ENCODE measurements at regions not wholly inside any gene's neighbourhood (a gene's known extent, or its start where the extent isn't known, plus 50 kb on each side); places are given as distances from the start of the nearest gene placed in this dataset.
A peak's percentile ranks its signal among the peaks of the same experiment; 100 is the strongest.
"Not testable (repeated sequence)": the region's sequence is repeated elsewhere in the genome, so short reads cannot be mapped to it uniquely, and the experiment has no call there.

DNA sequence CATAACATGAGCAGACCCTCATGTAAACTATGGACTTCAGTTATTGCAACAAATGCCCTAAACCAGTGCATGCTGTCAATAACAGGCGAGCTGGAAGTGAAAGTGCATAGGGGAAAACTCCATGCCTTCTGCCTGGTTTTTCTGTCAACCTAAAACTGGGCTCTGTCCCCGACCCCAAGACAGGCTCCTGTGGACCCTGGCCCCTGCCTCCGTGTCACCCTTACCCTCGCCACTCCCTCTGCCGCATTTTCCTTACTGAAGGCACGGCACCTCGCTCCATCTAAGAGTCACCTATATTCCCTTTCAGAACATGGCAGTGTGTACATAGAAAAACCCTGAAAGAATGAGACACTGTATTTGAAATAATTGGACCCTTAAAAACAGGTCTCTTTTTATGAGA lies 151.3 kb downstream of the SHANK2 start:
- no peak for DNase-seq (ENCODE audit: low spot score)

- DNase-seq (ENCODE audit: low spot score) = no peak
Observed at GRCh38 chr11:71098776-71099175, 153.6 kb downstream of the SHANK2 start.

- no peak for DNase-seq (ENCODE audit: low spot score)
Observed at GRCh38 chr11:71097506-71098240, 154.7 kb downstream of the SHANK2 start.

GRCh38 chr11:71096751-71097388 lies 155.5 kb downstream of the SHANK2 start:
- no peak for DNase-seq (ENCODE audit: low spot score)

DNA sequence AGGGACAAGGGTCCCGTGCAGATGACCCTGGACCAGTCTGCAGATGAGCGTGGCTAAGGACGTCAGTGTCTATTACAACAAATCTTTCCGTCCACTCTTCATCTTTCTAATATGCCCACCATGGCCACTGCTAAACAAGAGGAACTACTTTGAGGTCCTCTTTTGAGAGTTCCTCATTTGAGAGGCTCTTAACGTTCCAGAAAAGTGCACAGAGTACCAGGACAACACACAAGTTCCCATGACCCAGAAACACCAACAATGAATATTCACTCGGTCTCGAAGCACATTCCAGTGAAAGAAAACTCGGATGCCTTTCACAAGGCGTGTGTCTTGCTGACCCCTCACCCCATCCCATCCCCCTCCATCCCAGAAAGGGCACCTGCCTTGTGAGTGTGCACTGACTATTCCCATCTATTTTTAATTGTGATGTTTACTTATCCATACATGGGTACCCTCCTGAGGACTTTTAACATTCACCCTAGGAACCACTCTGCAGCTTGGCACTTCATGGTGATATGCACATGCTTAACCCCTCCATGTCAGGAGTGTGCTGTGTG lies 157.0 kb downstream of the SHANK2 start:
- DNase-seq (ENCODE audit: low spot score) = no peak

DNA sequence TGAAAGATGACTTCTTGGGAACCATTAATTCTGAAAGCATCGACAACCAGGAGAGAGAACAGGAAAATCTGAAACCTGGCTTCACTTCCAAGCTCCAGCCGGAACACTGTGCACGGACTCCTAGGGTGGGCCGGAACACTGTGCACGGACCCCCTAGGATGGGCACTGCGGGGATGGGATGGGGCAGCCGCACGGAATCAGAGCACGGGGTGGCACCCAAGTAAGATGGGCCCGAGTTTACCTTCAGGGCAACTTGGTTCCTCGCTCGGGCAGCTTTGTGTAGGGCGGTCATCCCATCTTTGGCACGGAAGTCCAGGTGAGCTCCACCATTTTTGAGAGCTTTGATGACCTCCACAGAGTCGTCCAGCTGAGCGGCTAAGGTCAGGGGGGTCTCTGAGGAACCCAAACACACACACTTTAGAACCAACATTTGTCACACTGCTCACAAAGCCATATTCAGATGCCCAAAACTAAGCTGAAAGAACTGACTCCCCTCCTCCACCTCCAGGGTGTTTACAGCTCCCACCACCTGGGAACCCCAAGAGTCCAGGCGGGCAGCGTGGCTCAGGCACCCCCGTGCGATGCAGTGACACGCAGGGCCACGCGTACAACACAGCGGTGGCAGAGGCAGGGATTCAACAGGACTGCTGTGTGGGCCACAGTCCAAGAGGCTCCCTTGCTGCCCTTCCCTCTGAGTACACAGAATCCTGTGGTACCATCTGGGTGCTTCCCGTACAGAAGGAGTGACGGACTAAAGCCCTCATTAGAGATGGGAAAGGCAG lies 157.9 kb downstream of the SHANK2 start:
- DNase-seq (ENCODE audit: low spot score) = no peak

GRCh38 chr11:71093783-71094182 lies 158.6 kb downstream of the SHANK2 start:
- no peak for DNase-seq (ENCODE audit: low spot score)

DNA sequence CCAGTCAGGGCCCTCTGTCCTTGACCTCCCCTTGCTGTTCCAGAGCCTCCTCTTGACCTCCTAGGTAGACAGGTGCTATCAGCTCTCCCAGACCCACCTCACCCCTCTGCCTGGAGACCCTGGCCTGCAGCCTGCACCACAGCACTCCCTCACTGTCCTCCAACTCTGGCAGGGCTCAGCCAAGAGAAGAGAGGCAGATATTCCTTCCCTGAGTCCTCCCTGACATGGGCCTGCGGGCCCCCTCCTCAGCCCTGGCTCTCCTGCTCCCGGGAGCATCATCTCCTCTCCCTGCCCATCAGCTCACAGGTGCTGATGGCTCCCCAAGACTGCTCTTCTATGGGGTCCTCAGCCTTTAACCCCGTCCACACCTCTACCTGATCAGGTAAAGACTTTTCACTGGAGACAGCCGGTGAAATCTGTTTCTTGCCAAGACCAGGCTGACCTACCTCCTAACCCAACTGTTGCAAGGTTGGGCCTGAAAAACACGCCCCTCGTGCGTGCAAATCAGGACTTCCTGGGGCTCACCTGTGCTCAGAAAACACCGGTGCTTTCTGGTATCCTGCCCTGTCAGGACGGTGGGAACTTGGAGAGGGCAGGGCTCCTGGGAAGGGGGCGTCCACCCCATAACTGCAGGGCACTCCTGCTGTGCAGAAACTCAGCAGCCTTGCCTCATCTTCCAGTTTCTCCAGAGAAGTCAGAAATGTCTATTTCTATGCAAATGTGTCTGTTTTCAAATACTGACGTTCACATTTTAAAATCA lies 160.7 kb downstream of the SHANK2 start:
- no peak for DNase-seq (ENCODE audit: low spot score)

GRCh38 chr11:71089571-71089970 lies 162.8 kb downstream of the SHANK2 start:
- no peak for DNase-seq (ENCODE audit: low spot score)

DNA sequence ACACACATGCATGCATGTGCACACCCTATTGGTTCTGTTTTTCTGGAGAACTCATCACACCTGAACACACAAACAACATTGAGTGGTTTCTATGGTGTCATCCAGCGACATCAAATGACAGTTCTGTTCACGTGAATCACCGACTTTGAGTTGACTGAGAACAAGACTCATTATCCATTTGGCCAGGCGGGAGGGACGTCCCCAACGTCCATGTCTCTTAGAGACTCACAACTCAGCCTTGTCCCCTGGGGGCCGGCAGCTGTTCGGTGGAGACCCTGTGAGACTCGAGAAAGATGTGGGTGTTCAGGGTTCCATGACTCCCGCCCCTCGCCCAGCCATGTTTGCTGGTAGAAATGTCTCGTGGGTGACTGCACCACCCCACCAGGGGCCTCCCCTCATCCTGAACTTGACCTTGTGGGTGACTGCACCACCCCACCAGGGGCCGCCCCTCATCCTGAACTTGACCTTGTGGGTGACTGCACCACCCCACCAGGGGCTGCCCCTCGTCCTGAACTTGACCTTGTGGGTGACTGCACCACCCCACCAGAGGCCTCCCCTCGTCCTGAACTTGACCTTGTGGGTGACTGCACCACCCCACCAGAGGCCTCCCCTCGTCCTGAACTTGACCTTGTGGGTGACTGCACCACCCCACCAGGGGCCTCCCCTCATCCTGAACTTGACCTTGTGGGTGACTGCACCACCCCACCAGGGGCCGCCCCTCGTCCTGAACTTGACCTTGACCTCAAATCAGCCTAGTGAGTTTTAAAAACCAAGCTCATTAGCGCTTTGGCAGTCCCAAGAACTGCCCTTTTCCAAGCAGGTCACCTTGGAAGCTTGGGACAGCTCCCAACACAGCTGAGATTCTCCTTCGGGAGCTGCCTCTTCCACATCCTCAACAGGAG lies 163.8 kb downstream of the SHANK2 start:
- not testable (repeated sequence) for DNase-seq (ENCODE audit: low spot score)

DNA sequence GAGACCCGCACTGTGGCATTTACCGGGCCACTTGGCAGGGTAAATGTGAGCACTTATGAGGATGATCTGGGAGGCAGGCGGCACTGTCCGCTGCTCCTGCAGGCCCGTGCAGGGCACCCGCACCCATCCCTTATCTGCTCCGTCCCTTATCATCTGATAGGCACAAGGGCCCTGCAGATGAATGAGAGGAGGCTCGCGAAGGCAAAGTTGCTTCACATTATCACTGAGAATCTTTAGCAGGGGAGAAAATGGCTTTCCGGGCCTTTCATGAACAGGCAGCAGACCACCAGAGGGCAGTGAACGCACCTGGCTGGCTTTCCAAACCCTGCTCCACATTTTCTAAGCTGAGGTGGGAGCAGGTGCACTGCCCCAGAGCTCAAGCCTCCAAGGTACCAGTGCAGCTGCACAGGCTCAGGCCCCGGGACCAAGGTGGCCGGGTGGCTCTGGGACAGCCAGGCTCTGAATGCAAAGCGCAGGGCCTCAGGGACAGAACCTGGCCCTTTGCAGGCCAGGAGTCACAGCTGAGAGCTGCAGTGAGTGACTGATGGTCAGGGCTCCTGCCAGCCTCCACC lies 165.6 kb downstream of the SHANK2 start:
- peak; percentile 16 for DNase-seq (ENCODE audit: low spot score)

DNA sequence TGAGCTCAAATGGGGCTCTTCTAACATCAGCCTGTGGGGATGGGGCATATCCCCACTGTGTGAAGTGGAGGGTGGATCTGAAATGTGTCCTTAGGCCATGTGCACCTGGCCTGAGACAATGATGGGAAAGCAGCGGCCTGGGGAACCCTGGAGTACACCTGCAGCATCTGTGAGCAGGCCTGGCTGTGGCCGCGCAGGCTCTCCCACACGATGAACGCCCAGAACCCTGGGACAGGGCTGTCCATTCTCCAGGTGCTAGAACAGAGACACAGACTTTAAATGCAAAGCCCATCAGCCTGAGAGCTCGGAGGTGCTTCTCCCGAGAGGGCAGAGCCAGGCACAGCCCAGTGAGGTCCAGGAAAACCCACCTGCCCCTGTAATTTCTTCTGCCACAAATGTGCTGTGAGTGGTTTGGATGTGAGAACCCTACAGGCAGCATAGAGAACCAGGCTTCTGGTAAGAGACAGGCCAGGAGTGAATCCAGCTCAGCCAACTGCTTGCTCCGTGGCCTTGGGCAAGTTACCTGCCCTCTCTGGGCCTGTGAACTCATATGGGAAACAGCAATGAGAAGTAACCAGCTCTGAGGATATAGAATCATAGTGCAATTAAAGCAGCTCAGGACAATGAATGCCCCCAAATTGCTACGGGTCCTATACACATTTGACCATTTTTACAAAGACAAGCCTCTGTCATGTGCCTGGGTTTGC lies 167.9 kb downstream of the SHANK2 start:
- DNase-seq (ENCODE audit: low spot score) = no peak

- no peak for DNase-seq (ENCODE audit: low spot score)
Observed at GRCh38 chr11:71083105-71083504, 169.3 kb downstream of the SHANK2 start.

GRCh38 chr11:71082454-71082853 lies 169.9 kb downstream of the SHANK2 start:
- no peak for DNase-seq (ENCODE audit: low spot score)

DNA sequence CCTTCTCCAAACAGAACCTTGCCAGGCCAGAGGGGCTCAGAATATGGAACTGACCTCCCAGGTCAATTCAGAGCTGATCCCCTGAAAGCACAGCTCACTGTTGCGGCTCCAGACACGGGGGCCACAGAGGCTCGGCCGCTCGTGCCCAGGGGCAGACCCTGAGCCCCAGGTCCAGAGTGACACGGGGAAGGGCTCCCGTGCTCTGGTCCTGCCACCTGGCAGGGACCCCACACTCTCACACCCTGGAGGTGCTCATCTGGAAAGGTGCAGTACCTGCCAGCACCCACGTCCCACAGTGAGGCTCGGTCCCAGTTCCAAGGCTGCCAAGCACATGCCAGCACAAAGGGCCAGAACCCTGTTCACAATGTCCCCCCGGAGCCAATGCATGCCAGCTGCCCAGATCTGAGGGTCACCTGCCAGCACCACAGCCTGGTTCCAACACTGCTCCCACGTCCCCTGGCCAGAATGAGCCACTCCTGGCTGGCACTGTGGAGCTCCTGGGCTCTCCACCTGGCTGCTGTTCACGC lies 170.6 kb downstream of the SHANK2 start:
- DNase-seq (ENCODE audit: low spot score) = no peak

DNA sequence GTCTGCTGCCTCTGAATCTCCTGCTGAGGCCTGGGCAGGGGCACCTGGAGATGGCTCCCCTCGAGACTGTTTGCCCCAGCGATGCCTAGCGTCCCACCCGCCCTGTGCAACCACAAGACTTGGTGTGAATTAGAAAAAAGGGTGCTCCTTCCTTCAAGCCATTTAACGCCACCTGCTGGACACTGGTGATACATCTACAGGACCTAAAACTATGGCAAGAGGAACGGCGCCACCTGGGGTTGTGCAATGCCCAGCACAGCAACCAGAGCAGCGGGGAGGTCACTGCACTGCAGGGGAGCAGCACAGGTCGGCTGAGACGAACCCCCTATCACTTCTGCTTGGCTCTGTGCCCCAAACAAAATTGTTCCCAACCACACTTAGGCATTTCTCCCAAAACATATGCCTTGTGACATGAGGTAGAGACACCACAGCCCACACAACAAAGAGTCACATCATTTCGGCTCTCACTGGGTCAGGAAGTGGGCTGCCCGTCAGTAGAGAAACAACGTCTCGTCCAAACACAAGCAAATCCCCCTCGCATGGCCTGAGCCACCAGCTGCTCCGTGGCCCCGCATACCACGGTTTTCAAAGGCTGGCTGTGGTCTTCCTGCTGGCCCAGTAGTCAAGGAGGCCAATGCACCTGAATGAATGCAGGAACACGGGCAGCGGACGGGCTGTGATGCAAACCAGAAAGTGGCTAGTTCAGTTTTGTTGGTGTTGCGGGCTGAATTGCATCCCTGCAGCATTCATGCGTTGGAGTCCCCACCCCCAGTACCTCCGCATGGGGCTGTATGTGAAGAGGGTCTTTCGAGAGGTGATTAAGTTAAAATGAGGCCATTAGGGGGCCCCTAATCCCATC lies 171.9 kb downstream of the SHANK2 start:
- peak; percentile 77 for DNase-seq (ENCODE audit: low spot score)

DNA sequence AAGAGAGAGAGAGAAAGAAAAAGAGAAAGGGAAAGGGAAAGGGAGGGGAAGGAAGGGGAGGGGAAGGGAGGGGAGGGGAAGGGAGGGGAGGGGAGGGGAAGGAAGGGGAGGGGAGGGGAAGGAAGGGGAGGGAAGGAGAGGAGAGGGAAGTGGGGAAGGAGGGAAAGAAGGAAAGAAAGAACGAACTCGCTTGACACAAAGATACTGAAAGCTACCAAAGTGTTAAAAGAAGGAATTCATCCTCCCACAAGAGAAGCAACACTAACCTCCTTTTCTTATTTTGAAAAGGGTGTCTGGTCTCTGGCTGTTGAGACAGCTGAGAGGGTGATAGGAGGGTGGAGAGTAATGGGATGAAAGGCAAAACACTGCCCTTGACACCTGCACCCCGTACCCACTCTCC lies 172.6 kb downstream of the SHANK2 start:
- no peak for DNase-seq (ENCODE audit: low spot score)

- DNase-seq (ENCODE audit: low spot score) = no peak
Observed at GRCh38 chr11:71078482-71078881, 173.9 kb downstream of the SHANK2 start.
